GM18520 (cell line): ENCODE measurements at regions not wholly inside any gene's neighbourhood (a gene's known extent, or its start where the extent isn't known, plus 50 kb on each side); places are given as distances from the start of the nearest gene placed in this dataset.
"Not testable (repeated sequence)": the region's sequence is repeated elsewhere in the genome, so short reads cannot be mapped to it uniquely, and the experiment has no call there.

Experiments
- ATAC-seq: cut with Tn5 transposase; IDR thresholded peaks from one replicate; pipeline ENCODE4 v1.9.1; 2021; ENCODE audit not compliant: unreplicated experiment

DNA sequence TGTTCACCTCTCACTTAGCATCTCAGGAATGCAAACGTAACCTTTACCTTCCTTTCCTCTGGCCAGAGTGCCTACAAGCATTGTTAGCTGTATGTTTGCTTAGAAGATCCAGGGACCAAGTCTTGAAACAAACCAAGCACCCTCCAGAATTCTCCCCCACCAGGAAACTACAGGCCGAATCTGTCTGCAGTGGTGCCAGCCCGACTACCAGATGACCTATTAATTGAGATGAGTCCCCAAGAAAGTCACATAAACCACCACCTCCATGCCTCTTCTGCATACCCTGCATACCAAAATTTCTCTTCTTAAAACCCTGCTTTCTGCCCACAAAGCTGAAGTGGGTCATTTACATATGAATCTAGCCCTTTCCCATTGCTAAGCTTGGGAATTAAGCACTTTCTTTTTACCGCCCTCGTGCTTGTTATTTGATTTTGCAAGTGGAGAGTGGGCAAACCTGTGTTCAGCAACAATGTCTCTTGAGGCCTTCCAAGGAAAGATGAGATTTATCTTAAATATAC, 1239.1 kb downstream of the CDH12 start:
- no peak for ATAC-seq

DNA sequence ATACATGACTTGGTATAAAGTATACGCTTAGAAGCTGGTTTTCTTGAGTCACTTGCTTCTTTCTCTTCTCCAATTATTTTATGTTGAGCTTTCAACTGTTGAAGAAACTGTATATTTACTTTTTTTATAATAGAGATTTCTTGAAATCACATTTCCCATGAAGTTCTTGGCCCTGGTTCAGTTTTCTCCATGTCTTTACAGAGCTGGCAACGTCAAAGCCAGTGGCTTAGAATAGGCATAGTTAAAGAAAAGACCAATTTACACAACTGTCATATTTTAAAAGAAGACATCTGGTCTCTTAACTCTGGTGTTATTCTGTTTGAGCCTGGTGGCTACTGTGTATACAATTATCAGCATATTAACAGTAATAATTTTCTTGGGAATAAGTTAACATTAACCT, 1249.3 kb downstream of the CDH12 start:
- no peak for ATAC-seq

DNA sequence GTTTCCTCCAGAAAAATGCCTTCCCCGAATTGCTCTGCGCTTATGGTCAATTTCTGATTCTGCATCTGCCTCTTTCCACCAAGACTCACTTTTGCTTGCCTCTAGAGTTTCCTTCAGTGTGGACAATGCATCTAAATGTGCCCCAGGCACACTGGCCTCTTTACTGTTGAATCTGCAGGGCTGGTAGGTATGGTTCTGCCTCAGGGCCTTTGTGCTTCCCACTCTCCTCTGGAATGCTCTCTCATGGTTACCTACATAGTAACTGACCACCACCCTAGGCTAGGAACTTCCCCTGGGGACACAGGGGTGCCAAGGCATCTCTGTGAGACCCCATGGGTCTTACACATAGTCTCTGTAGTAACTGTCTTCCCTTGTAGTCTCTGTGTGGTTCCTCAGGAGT, 1258.6 kb downstream of the CDH12 start:
- no peak for ATAC-seq

DNA sequence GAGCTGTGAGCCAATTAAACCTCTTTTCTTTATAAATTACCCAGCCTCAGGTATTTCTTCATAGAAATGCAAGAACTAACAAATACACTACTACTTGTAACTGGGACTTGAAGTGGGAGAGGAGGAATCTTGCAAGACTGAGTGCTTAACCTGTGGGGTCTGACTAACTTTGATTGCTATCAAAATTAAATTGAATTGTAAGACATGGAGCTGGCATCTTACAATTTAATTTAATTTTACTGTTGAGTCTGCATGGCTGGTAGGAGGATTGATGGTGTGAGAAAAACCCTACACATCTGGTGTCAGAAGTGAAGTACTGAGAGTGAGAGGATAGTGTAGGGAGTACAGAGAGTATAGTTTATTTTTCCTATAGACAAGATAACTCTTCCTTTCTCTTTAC, 1259.9 kb downstream of the CDH12 start:
- no peak for ATAC-seq

DNA sequence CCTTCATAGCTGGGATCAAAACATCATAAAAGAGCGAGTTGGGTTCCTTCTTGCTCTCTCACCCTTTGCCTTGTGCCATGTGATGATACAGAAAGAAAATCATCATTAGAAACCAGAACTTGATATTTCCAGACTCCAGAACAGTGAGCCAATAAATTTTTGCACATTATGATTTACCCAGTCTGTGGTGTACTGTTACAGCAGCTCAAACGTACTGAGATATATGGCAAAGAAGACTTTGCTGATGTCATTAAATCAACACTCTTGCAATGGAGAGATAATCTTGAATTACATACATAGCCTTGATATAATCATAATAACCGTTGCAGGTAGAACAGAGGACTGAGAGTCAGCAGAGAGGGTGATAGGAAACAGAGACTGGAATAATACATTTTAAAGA, 1271.6 kb downstream of the CDH12 start:
- ATAC-seq = no peak

DNA sequence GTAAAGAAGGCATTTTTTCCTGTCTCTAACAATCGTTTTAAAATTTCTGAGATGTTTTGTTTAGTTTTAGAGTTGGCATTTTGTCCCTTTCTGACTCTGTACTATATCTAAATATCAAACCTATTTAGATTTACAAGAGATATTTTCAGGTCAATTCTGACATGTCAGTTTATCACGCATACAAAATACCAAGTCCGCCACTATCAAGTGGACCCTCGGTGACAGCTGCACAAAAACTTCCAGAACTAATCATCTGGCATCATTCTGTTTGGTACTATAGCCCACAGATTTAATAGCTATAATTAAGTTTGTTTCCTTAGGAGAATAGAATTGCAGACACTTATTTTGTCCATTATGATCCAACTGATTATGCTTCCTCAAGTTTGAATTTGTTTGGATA, 1278.2 kb downstream of the CDH12 start:
- ATAC-seq = no peak

DNA sequence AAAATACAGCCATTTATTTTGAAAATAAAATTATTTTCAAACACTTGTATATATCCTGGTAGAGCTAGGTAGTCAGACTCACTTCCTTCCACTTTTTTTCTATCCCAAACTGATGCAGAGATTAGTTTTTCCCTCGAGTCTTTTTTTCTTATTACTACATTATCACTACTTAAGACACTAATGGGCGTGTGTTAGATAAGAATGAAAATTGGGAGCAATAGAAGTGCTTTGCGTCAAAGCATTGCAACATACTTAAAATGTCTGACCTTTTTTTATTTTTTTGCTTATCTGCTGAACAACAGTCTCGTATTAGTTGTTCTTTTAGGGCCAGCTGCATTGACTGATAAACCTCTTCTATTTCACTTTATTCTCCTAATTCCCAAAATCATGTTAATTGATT, 1278.7 kb downstream of the CDH12 start:
- no peak for ATAC-seq

DNA sequence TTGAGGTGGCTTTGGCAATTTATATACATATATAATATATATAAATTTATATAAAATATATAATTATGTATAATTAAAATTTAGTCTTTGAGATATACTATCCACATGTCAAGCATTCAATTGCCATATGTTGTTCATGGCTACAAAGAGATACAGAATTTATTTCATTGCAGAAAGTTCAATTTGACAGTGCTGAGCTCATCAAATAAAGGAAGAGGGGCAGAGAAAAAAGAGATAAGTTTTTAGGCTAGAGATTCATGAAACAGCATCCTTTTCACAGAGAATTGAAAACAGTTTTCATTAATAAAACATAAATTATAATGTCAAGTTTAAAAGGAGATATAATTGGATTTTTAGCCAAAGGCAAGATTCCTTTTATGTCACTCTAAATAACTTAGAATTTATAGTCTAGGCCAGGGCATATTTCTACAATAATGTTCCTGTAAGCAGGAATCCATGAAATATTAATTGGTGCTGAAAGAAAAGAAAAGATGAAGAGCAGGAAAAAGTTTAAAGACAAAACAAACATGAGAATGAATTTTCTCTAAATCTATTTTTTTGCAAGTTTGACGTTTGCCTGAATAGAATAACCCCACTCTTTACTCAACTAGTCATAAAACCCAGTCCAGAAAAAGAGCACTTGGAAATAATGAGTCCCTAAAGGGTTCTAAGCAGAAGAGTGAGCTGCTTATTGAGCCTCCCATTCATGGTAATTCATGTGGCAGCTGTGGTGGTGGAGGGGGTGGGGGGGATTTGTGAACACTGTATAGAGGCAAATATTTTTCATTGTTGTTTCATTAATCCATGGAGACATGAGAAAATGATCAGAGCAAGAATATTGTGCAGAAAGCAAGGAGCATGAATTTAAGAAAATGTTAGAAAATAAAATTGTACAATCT, 1279.5 kb downstream of the CDH12 start:
- ATAC-seq = no peak

DNA sequence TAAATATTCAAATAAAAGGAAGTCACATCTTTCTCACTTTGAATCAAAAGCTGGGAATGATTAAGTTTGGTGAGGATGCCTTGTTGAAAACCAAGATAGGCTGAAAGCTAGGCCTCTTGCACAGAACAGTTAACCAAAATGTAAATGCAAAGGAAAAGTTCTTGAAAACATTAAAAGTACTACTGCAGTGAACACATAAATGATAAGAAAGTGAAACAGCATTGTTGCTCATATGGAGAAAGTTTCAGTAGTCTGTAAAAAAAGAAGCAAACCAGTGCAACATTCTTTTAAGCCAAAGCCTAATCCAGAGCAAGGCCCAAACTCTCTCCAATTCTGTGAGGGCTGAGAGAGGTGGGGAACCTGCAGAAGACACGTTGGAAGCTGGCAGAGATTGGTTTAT, 1281.9 kb downstream of the CDH12 start:
- not testable (repeated sequence) for ATAC-seq

DNA sequence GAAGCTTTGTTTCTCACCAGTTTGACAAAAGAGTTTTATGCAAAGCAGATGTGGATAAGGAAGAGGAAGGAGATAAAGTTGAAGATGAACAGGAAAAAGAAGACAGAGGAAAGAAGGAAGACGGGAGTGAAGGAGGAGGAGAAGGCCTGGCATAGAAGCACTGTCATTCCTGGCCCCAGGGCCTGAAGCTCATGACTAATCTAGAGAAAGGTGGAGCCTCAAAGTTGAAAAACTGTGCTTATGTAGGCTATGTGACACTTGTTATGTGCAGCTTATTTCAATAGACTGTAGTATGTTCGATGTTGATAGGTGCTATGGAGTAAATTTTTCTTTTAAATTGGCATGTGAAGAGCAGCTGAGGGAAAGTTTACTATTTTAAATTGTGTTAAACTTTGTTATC, 1294.0 kb downstream of the CDH12 start:
- ATAC-seq = not testable (repeated sequence)

DNA sequence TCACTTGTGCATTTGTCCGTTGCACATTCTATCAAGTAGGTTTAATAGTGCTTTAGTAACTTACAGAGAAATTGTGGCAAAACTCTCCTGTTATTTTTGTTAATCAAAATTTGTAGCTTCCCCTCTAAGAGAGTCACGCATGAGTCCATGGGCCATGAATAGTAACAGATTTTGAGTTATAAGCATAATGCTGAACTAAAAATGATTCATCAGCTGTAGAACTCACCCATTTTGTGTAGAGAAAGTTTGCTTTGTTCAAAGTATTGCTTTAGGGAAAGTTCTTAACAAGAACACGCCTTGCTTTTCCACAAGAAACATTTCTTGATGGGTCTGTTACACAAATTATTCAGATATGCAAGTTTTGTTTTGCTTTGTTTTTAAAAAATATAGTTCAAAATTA, 1300.9 kb downstream of the CDH12 start:
- ATAC-seq = not testable (repeated sequence)

DNA sequence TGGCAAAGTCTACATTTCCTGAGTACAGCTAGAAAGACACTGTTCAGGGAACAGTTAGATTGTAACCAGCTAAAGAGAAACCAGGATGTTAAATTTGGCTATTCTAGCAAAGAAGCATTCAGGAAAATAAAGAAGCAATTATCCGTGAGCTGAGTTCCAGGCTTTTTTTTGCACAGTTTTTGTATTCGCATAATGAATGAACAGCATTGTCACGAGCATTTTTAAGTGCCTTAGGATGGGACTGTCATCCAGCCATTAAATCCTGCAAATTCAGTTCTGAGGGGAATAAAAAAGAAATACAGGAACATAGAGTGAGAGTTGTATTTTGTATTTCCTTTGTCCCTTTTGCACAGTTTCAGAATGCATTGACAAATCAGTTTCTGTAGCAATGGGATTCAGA, 1302.2 kb downstream of the CDH12 start:
- not testable (repeated sequence) for ATAC-seq

DNA sequence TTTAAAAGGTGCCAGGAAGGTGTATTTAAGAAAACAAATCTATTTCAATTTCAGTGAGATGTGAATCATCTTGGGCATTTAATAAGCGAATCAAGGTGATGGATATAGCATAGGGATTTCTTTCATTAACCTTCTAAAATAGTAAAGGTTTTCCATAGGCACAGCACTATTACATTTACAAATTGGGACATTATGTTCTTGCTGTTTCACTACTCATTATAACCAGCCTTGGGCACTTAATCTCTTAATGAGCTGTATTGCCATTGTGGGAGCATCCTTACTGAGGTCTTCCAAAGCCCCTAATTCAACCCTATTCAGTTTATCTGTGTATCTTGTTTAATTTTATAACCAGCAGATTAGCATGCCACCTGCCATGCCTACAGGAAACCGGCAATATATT, 1305.5 kb downstream of the CDH12 start:
- ATAC-seq = not testable (repeated sequence)

DNA sequence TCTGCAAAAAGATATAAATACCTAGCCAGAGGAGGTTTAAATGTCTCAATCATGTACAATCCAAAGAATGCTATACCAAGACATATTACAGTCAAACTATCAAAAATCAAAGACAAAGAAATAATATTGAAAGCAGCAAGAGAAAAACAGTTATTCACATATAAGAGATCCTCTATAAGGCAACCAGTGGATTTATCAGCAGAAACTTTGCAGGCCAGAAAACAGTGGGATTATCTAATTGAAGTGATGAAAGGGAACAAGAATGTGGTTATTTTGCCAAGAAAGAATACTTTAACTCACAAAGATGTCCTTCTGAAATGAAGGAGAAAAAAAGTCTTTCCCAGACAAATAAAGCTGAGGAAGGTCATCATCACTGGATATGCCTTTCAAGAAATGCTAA, 1318.0 kb downstream of the CDH12 start:
- ATAC-seq = not testable (repeated sequence)

DNA sequence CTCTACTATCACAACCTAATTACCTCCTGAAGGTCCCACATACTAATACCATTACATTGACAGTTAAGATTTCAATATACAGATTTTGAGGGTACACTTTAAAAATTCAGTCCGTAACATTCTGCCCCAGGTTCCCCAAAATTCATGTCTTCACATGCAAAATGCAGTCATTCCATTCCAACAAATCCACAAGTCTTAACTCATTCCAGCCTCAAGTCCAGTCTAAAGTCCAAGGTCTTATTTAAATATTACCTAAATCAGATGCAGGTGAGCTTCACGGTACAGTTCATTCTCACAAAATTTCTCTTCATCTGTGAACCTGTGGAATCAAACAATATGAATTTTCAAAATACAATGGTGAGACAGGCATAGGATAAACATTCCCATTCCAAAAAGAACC, 1332.0 kb downstream of the CDH12 start:
- not testable (repeated sequence) for ATAC-seq

DNA sequence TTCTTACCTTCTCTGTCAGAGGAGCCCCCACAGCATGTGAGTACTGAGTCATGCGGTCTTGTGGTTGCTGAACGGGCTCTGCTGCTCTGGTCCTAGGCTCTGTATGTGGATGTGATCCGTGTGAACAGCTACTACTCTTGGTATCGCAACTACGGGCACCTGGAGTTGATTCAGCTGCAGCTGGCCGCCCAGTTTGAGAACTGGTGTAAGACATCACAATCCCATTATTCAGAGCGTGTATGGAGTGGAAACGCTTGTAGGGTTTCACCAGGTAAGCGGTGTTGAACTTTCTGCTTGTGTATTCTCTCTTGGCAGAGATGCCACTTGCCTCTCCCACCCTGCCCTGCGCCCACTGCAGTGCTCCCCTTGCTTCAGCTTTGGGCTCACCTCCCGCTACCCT, 1356.2 kb downstream of the CDH12 start:
- not testable (repeated sequence) for ATAC-seq

DNA sequence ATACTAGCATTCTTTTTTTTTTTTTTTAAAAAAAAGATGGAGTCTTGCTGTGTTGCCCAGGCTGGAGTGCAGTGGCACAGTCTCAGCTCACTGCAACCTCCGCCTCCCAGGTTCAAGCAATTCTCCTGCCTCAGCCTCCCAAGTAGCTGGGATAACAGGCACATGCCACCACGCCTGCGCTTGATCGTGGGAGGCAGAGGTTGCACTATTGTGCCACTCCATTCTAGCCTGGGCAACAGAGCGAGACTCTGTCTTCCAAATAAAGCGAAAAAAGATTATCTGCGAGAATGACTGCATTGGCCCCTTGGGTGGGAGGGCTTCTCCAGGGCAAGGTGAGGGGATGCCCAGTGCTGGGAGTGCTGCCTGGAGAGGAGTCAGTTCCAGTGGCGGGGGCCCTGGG, 1357.1 kb downstream of the CDH12 start:
- not testable (repeated sequence) for ATAC-seq

DNA sequence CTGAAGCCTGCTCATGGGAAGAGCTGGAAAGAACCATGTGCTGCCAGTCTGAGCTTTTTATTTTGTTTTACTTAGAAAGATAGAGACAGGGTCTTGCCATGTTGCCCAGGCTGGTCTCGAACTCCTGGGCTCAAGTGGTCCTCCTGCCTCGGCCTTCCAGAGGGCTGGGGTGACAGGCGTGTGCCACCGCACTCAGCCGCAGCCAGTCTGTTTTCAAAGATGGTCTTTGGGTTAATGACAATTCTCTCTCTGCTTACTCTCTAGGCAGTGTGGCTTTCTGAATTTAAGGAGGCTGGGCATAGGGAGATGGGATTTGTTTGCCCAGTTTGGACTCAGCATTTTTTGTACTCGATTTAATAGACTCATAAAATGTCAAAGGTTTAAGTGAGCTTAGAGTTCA, 1357.9 kb downstream of the CDH12 start:
- not testable (repeated sequence) for ATAC-seq

DNA sequence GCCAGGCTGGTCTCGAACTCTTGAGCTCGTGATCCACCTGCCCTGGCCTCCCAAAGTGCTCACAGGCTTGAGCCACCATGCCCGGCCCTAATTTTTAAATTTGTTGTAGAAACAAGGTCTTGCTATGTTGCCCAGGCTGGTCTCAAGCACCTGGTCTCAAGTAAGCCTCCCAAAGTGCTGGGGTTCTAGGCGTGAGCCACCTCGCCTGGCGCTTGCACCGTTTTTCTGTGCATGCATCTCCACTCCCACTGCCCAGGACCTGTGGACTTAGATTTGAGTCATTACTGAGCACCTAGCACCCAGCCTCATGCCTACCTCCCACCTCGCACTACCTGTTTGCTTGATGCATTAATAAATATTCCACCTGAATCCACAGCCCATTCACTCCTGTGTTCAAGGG, 1359.1 kb downstream of the CDH12 start:
- not testable (repeated sequence) for ATAC-seq

DNA sequence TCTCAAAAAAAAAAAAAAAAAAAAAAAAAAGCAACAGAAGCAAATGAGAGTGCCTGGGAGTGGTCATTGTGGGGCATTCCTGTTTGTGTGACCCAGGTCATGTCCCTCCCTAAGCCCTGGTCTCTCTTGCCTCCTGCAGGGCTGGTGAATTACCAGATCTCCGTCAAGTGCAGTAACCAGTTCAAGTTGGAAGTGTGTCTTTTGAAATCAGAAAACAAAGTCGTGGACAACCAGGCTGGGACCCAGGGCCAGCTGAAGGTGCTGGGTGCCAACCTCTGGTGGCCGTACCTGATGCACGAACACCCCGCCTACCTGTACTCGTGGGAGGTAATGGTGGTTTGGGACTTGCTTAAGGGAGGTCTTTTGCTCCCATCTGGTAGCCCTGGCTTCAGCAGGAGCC, 1362.0 kb downstream of the CDH12 start:
- ATAC-seq = not testable (repeated sequence)

DNA sequence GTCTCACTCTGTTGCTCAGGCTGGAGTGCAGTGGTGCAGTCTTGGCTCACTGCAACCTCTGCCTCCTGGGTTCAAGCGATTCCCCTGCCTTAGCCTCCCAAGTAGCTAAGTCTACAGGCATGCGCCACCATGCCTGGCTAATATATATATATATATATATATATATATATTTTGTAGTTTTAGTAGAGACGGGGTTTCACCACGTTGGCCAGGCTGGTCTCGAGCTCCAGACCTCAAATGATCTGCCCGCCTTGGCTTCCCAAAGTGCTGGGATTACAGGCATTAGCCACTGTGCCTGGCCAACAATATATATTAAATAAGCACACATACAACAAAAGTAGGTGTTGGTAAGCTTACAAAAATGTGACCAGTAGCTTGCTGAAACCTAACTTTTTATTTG, 1364.3 kb downstream of the CDH12 start:
- not testable (repeated sequence) for ATAC-seq

DNA sequence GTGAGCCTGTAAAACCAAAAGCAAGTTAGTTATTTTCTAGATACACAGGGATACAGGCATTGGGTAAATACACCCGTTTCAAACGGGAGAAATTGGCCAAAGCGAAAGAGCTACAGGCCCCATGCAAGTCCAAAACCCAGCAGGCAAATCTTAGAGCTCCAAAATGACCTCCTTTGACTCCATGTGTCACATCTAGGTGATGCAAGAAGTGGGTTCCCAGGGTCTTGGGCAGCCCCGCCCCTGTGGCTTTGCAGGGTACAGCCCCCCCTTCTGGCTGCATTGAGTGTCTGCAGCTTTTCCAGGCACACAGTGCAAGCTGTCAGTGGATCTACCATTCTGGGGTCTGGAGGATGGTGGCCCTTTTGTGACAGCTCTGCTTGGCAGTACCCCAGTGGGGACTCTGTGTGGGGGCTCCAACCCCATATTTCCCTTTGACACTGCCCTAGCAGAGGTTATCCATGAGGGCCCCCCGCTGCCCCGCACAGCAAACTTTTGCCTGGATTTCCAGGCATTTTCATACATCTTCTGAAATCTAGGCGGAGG, 1367.6 kb downstream of the CDH12 start:
- not testable (repeated sequence) for ATAC-seq
